H1 (cell line): ENCODE measurements at regions not wholly inside any gene's neighbourhood (a gene's known extent, or its start where the extent isn't known, plus 50 kb on each side); places are given as distances from the start of the nearest gene placed in this dataset.

ENCODE experiments used
- CTCF ChIA-PET: fragments of 300-600 bp; sonication (Branson Sonifier 250); formaldehyde crosslinking; loops from one replicate; lab custom pipeline; 2021; ENCODE audit not compliant: partially characterized antibody; lab: Charles Lee
- POLR2A ChIA-PET: fragments of 300-600 bp; sonication (Branson Sonifier 250); formaldehyde crosslinking; loops from one replicate; lab custom pipeline; 2021; ENCODE audit warnings: inconsistent platforms; ENCODE audit not compliant: partially characterized antibody; lab: Charles Lee
- DNase-seq, 2 experiments: peaks; one replicate each; pipeline versions ENCODE4 v3.0.0 to v3.0.0-alpha.2; 2010 to 2022; ENCODE audit warnings: low spot score in 2 of 2, low read depth in 1 of 2, mixed read lengths in 1 of 2
- FAIRE-seq: peaks from 2 replicates; lab custom pipeline; 2011; peaks lifted over from hg19 to GRCh38; lab: Jason Lieb, UNC
- H2AFZ ChIP-seq: 2 replicates; pipeline ENCODE4 v1.8.1; 2012; ENCODE audit warnings: low read length, inconsistent platforms
- H2AK5ac ChIP-seq: 2 replicates; pipeline ENCODE4 v1.6.1; 2013; ENCODE audit warnings: low read depth, low read length
- H2BK120ac ChIP-seq: replicated peaks from 2 replicates; pipeline ENCODE3; 2013; ENCODE audit warnings: low read depth, low read length, inconsistent platforms
- H2BK12ac ChIP-seq: 2 replicates; pipeline ENCODE4 v1.6.1; 2013; ENCODE audit warnings: low read depth, low read length
- H2BK15ac ChIP-seq: 2 replicates; pipeline ENCODE4 v1.6.1; 2013; ENCODE audit warnings: low read length
- H2BK20ac ChIP-seq: 2 replicates; pipeline ENCODE4 v1.6.1; 2013; ENCODE audit warnings: low read length
- H2BK5ac ChIP-seq: 2 replicates; pipeline ENCODE4 v1.6.1; 2013; ENCODE audit warnings: low read depth, low read length
- H3K14ac ChIP-seq: 2 replicates; pipeline ENCODE4 v1.6.1; 2013; ENCODE audit warnings: inconsistent platforms; ENCODE audit not compliant: insufficient read length
- H3K18ac ChIP-seq: 2 replicates; pipeline ENCODE4 v1.6.1; 2013; ENCODE audit warnings: low read length; ENCODE audit errors: extremely low read depth
- H3K23ac ChIP-seq: 2 replicates; pipeline ENCODE4 v1.6.1; 2013; ENCODE audit warnings: inconsistent platforms; ENCODE audit not compliant: insufficient read length
- H3K23me2 ChIP-seq: 2 replicates; pipeline ENCODE4 v1.6.1; 2013; ENCODE audit warnings: low read depth, low read length
- H3K27ac ChIP-seq: 2 replicates; pipeline ENCODE4 v1.6.1; 2011; ENCODE audit warnings: low read depth, low read length, inconsistent platforms
- H3K27me3 ChIP-seq, 4 experiments: replicated peaks in 1 of 4; 1 replicate in 1 of 4; 2 replicates in 3 of 4; pipeline versions ENCODE4 v1.6.1 to v1.8.1; 2011 to 2013; ENCODE audit warnings: low read length in 3 of 4, mild to moderate bottlenecking in 3 of 4, inconsistent platforms in 2 of 4, mixed read lengths in 2 of 4, moderate library complexity in 1 of 4; ENCODE audit not compliant: control insufficient read depth in 3 of 4, insufficient read depth in 3 of 4; ENCODE audit errors: extremely low read depth in 1 of 4
- H3K36me3 ChIP-seq, 4 experiments: 2 replicates each; pipeline versions ENCODE4 v1.6.1 to v1.8.1; 2011 to 2013; ENCODE audit warnings: mild to moderate bottlenecking in 4 of 4, low read length in 3 of 4, moderate library complexity in 2 of 4, control low read depth in 1 of 4, inconsistent platforms in 1 of 4; ENCODE audit not compliant: insufficient read depth in 4 of 4, control insufficient read depth in 2 of 4
- H3K4ac ChIP-seq: replicated peaks from 2 replicates; pipeline ENCODE3; 2013; ENCODE audit warnings: low read length, low read depth, mixed read lengths, inconsistent platforms; ENCODE audit not compliant: insufficient read length
- H3K4me1 ChIP-seq, 4 experiments: replicated peaks in 1 of 4; 1 replicate in 1 of 4; 2 replicates in 3 of 4; pipeline versions ENCODE4 v1.6.1 to v1.8.1; 2011 to 2013; ENCODE audit warnings: low read length in 3 of 4, inconsistent platforms in 2 of 4, mixed read lengths in 1 of 4; ENCODE audit not compliant: insufficient read depth in 4 of 4, control insufficient read depth in 3 of 4
- H3K4me2 ChIP-seq, 2 experiments: 2 replicates each; pipeline versions ENCODE4 v1.6.1 to v1.8.1; 2011 to 2013; ENCODE audit warnings: low read depth in 2 of 2, low read length in 2 of 2, control low read depth in 1 of 2, inconsistent platforms in 1 of 2, mild to moderate bottlenecking in 1 of 2; ENCODE audit not compliant: insufficient read depth in 1 of 2
- H3K4me3 ChIP-seq, 4 experiments: fragments of 200-600, 300-600 bp in 1 of 4; sonication (generic), shearing (Covaris generic), sonication (Bioruptor Twin) in 1 of 4; 2 replicates each; pipeline versions ENCODE4 v1.5.1 to v1.8.1; 2011 to 2016; ENCODE audit warnings: low read length in 4 of 4, low read depth in 3 of 4, control low read depth in 2 of 4, inconsistent platforms in 2 of 4, mild to moderate bottlenecking in 2 of 4, mixed read lengths in 1 of 4, moderate library complexity in 1 of 4; ENCODE audit not compliant: insufficient read depth in 2 of 4; ENCODE audit errors: extremely low read depth in 1 of 4
- H3K56ac ChIP-seq: replicated peaks from 2 replicates; pipeline ENCODE3; 2013; ENCODE audit warnings: low read depth, mild to moderate bottlenecking, mixed read lengths, low read length, inconsistent platforms; ENCODE audit not compliant: insufficient read length
- H3K79me1 ChIP-seq: 2 replicates; pipeline ENCODE4 v1.6.1; 2013; ENCODE audit warnings: low read depth, low read length, control low read depth
- H3K79me2 ChIP-seq, 2 experiments: 2 replicates each; pipeline versions ENCODE4 v1.6.1 to v1.8.1; 2012 to 2013; ENCODE audit warnings: low read length in 2 of 2, mild to moderate bottlenecking in 2 of 2, inconsistent platforms in 1 of 2; ENCODE audit not compliant: insufficient read depth in 2 of 2, control insufficient read depth in 1 of 2
- H3K9ac ChIP-seq, 4 experiments: replicated peaks in 1 of 4; 1 replicate in 1 of 4; 2 replicates in 3 of 4; pipeline versions ENCODE4 v1.6.1 to v1.8.1; 2011 to 2013; ENCODE audit warnings: low read depth in 3 of 4, low read length in 3 of 4, control low read depth in 2 of 4, mild to moderate bottlenecking in 2 of 4, moderate library complexity in 2 of 4, inconsistent platforms in 1 of 4; ENCODE audit errors: extremely low read depth in 1 of 4
- H3K9me3 ChIP-seq, 2 experiments: 2 replicates each; pipeline versions ENCODE4 v1.6.1 to v1.8.1; 2012 to 2013; ENCODE audit warnings: mild to moderate bottlenecking in 2 of 2, moderate library complexity in 2 of 2, control low read depth in 1 of 2, inconsistent platforms in 1 of 2, low read depth in 1 of 2, low read length in 1 of 2, mixed read lengths in 1 of 2; ENCODE audit not compliant: insufficient read depth in 2 of 2
- H4K20me1 ChIP-seq, 2 experiments: replicated peaks in 1 of 2; 2 replicates each; pipeline versions ENCODE3 to v1.8.1; 2011 to 2013; ENCODE audit warnings: inconsistent platforms in 2 of 2, low read length in 2 of 2, mild to moderate bottlenecking in 1 of 2; ENCODE audit not compliant: insufficient read depth in 2 of 2, control insufficient read depth in 1 of 2
- H4K5ac ChIP-seq: 2 replicates; pipeline ENCODE4 v1.6.1; 2013; ENCODE audit warnings: low read length, low read depth, mixed read lengths, inconsistent platforms; ENCODE audit not compliant: insufficient read length
- H4K8ac ChIP-seq: 2 replicates; pipeline ENCODE4 v1.8.0; 2013; ENCODE audit warnings: mild to moderate bottlenecking, moderate library complexity, low read length, inconsistent platforms; ENCODE audit not compliant: insufficient read depth; ENCODE audit errors: extremely low read depth
- H4K91ac ChIP-seq: replicated peaks from 2 replicates; pipeline ENCODE3; 2013; ENCODE audit warnings: low read length, mixed read lengths, inconsistent platforms; ENCODE audit not compliant: insufficient read length
- ASH2L ChIP-seq: fragments of 200-600, 300-600 bp; sonication (generic); IDR thresholded peaks from one replicate; pipeline ENCODE4 v1.7.1; 2017; ENCODE audit warnings: low read length
- BRCA1 ChIP-seq: IDR thresholded peaks from 2 replicates; pipeline ENCODE4 v1.6.1; 2012; ENCODE audit warnings: low read depth, low read length, improper control_type of control experiment
- CTCF ChIP-seq, 3 experiments: IDR thresholded peaks; 1 replicate in 2 of 3; 2 replicates in 1 of 3; pipeline versions ENCODE4 v1.5.1 to v1.6.1; 2011; ENCODE audit warnings: low read length in 3 of 3, mild to moderate bottlenecking in 3 of 3, inconsistent platforms in 2 of 3, low read depth in 1 of 3, moderate library complexity in 1 of 3; ENCODE audit not compliant: insufficient read depth in 1 of 3; ENCODE audit errors: control extremely low read depth in 1 of 3
- EGR1 ChIP-seq: IDR thresholded peaks from 2 replicates; pipeline ENCODE4 v1.6.1; 2011; ENCODE audit warnings: low read depth, low read length, borderline replicate concordance
- HDAC2 ChIP-seq, 2 experiments: fragments of 300-600 bp in 1 of 2; sonication (generic) in 1 of 2; IDR thresholded peaks; 2 replicates each; pipeline ENCODE4 v1.6.1; 2011 to 2012; ENCODE audit warnings: low read depth in 2 of 2, low read length in 2 of 2, mild to moderate bottlenecking in 2 of 2, moderate library complexity in 2 of 2, borderline replicate concordance in 1 of 2, inconsistent platforms in 1 of 2
- JUND ChIP-seq: IDR thresholded peaks from 2 replicates; pipeline ENCODE4 v1.6.1; 2011; ENCODE audit warnings: mild to moderate bottlenecking, improper control_type of control experiment, low read length
- KDM1A ChIP-seq: fragments of 200-600, 300-600 bp; sonication (generic); IDR thresholded peaks from 2 replicates; pipeline ENCODE4 v1.7.1; 2016; ENCODE audit warnings: mild to moderate bottlenecking, low read length, borderline replicate concordance
- SAP30 ChIP-seq: fragments of 300-600 bp; sonication (generic); IDR thresholded peaks from 2 replicates; pipeline ENCODE4 v1.7.1; 2012; ENCODE audit warnings: low read length, moderate library complexity, mild to moderate bottlenecking, inconsistent platforms; ENCODE audit not compliant: insufficient read depth, insufficient replicate concordance
- SP2 ChIP-seq: IDR thresholded peaks from 2 replicates; pipeline ENCODE4 v1.6.1; 2012; ENCODE audit warnings: mild to moderate bottlenecking, low read length, inconsistent platforms
- SRF ChIP-seq: IDR thresholded peaks from 2 replicates; pipeline ENCODE4 v1.6.1; 2011; ENCODE audit warnings: mild to moderate bottlenecking, low read depth, low read length, moderate library complexity
- USF2 ChIP-seq: IDR thresholded peaks from 2 replicates; pipeline ENCODE4 v1.6.1; 2011; ENCODE audit warnings: low read length, improper control_type of control experiment
- YY1 ChIP-seq: IDR thresholded peaks from 2 replicates; pipeline ENCODE4 v1.6.1; 2011; ENCODE audit warnings: low read depth, mild to moderate bottlenecking, low read length

DNA sequence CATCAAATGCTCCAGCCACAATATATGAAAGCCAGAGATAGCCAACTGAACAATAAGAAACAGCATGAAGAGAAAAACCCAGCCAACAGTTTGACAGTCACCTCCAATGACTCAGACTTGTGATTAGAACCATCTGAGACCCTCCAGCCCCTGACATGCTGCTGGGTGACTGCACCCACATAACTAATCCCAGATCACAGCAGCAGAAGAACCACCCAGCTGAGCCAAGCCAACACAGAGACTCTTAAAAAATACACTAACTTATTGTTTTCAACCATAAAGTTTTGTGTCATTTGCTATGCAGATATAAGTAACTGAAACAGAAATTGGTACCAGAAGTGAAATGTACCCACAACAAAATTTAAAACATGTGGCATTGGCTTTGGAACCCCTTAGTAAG is 314.3 kb upstream of the DYNLRB2 start:
- H3K4me2 ChIP-seq = no peak overlapping the region
- H4K8ac ChIP-seq = no peak overlapping the region
- H3K9ac ChIP-seq = no peak overlapping the region
- no peaks in the 10 kb centered on the region for H3K79me1 ChIP-seq
- H4K91ac ChIP-seq = no peak overlapping the region
- H3K4me1 ChIP-seq = no peaks in the 10 kb centered on the region
- H3K23ac ChIP-seq = no peak overlapping the region
- H2AK5ac ChIP-seq = no peak overlapping the region
- H3K4ac ChIP-seq = no peak overlapping the region
- no peaks in the 10 kb centered on the region for H3K79me2 ChIP-seq
- no peaks in the 10 kb centered on the region for H4K20me1 ChIP-seq
- ChIA-PET CTCF (no interaction called here), POLR2A (no interaction called here)
- H2BK12ac ChIP-seq = no peak overlapping the region
- no peak overlapping the region for H4K5ac ChIP-seq
- H2BK20ac ChIP-seq = no peak overlapping the region
- H2BK120ac ChIP-seq = no peak overlapping the region
- H3K36me3 ChIP-seq = no peaks in the 10 kb centered on the region
- H2BK5ac ChIP-seq = no peak overlapping the region
- peaks cover 4 to 7% of the 10 kb centered on the region in 2 experiments; a peak in 2 of 4 replicates for H3K9me3 ChIP-seq
- H2AFZ ChIP-seq = no peak overlapping the region
- H3K56ac ChIP-seq = no peak overlapping the region
- no peak for DNase-seq
- H3K27ac ChIP-seq = no peak overlapping the region
- H3K4me3 ChIP-seq = no peak overlapping the region
- no peak for FAIRE-seq
- H3K23me2 ChIP-seq = no peaks in the 10 kb centered on the region
- H3K27me3 ChIP-seq = no peaks in the 10 kb centered on the region
- no peak overlapping the region for H2BK15ac ChIP-seq
- H3K14ac ChIP-seq = no peak overlapping the region
- no peak overlapping the region for H3K18ac ChIP-seq
- TF ChIP-seq KDM1A = no peak
- no peak for TF ChIP-seq ASH2L
- no peak for TF ChIP-seq YY1
- TF ChIP-seq HDAC2 (IDR thresholded peaks at IDR 0.05; ENCODE audit: borderline replicate concordance in 1 of 2, low read depth in 2 of 2, low read length in 2 of 2) = no peak
- TF ChIP-seq SRF = no peak
- no peak for TF ChIP-seq EGR1
- TF ChIP-seq JUND = no peak
- no peak for TF ChIP-seq BRCA1
- TF ChIP-seq USF2 = no peak
- TF ChIP-seq SP2 = no peak
- TF ChIP-seq CTCF (IDR thresholded peaks at IDR 0.05; ENCODE audit: control extremely low read depth in 1 of 3, insufficient read depth in 1 of 3, low read depth in 1 of 3, low read length in 3 of 3) = no peak
- no peak for TF ChIP-seq SAP30
